ENCODE measurements at regions not wholly inside any gene's neighbourhood (a gene's known extent, or its start where the extent isn't known, plus 50 kb on each side); places are given as distances from the start of the nearest gene placed in this dataset.

DNA sequence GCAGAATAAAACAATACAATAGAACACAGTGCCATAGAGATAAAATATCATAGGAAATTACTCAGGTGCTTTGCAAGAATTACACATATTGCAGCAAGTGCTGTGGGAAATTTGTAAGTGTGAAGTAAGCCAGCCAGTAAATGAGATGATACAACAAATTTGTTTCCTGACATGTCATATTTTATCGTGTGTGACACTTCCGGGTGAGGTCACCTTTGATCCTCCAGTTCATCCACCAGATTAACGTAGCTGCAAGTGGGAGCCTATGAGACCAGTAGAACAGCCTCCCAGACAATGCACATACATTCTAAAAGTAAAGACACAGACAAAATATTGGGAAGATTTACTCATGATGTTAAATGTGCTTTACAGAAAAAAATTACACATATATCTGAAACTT is 72.2 kb downstream of the PRDM9 start:
- peaks cover 2 to 30% (median 16%) of the 10 kb centered on the region in 6 donors for H3K9me3 Mint-ChIP-seq
- H3K4me1 Mint-ChIP-seq: no peaks in the 10 kb centered on the region
- H3K27me3 Mint-ChIP-seq (ENCODE audit: low read depth in 3 of 3): no peaks in the 10 kb centered on the region
- H3K36me3 Mint-ChIP-seq: peaks cover 0 to 4% (median 0%) of the 10 kb centered on the region in 3 donors
- H3K4me3 Mint-ChIP-seq: no peak overlapping the region
- H3K27ac Mint-ChIP-seq: no peak overlapping the region
- no peak for DNase-seq

DNA sequence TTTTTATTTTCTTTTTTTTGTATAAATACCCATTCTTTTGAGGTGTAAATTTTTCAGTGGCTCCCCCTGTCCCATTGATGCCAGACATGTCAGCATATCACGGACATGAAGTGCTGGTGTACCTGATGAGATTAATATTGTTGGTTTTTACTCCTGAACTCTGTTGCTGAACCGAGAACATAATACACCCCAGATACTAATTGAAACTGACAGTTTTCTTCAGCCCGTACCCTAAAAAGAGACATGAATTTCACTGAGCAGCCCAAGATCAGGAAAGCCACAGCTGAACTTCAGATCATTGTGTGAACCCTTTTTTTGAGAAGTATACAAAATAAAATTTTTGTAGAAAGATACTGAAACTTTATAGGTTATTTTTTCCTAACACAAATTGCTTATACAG is 75.7 kb downstream of the PRDM9 start:
- Mint-ChIP-seq H3K4me1 (no peaks in the 10 kb centered on the region), H3K9me3 (peaks cover 1 to 28% (median 6%) of the 10 kb centered on the region in 6 donors), H3K4me3 (no peak overlapping the region), H3K27me3 (ENCODE audit: low read depth in 3 of 3) (no peaks in the 10 kb centered on the region), H3K36me3 (peaks cover 0 to 4% (median 0%) of the 10 kb centered on the region in 3 donors), H3K27ac (no peak overlapping the region)
- no peak for DNase-seq

DNA sequence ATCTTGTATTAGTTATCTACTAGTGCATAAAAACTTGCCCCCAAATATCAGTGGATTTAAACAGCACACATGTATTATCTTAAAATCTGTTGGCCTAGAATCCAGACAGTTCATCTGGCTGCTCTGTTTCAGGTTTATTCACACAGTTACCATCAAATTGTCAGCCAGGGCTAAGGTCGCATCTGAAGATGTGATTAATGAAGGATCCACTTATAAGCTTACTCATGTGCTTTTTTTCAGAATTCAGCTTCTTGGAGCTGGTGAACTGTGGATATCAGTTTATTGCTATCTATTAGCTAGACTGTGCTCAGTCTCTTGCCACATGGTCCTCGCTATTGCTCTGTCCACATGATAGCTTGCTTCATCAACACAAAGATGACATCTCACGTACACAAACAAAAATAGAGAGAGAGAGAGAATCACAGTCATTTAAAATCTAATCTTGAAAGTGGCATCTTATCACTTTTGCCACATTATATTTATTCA is 81.5 kb downstream of the PRDM9 start:
- Mint-ChIP-seq H3K27me3 (ENCODE audit: low read depth in 3 of 3) (no peaks in the 10 kb centered on the region), H3K36me3 (peaks cover 0 to 3% (median 0%) of the 10 kb centered on the region in 3 donors), H3K27ac (no peak overlapping the region), H3K4me3 (no peak overlapping the region), H3K9me3 (peaks cover 1 to 38% (median 20%) of the 10 kb centered on the region in 6 donors), H3K4me1 (no peaks in the 10 kb centered on the region)
- no peak for DNase-seq

DNA sequence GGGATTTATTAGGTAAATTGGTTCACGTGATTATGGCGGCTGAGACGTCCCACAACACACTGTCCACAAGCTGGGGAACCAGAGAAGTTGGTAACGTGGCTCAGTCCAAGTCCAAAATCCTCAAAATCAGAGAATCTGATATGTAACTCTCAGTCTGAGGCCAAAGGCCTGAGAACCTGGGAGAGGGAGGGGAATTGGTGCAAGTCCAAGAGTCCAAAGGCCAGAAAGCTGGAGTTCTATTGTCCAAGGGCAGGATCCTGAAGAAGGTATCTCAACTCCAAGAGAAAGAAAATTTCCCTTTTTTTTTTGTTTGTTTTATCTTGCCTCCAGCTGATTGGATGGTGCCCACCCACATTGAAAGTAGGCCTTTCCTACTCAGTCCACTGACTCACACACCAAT is 83.8 kb downstream of the PRDM9 start:
- Mint-ChIP-seq H3K27me3 (ENCODE audit: low read depth in 3 of 3) (no peaks in the 10 kb centered on the region), H3K4me3 (no peak overlapping the region), H3K4me1 (no peaks in the 10 kb centered on the region), H3K36me3 (peaks cover 0 to 3% (median 0%) of the 10 kb centered on the region in 3 donors), H3K27ac (no peak overlapping the region), H3K9me3 (peaks cover 1 to 46% (median 24%) of the 10 kb centered on the region in 6 donors)
- no peak for DNase-seq

DNA sequence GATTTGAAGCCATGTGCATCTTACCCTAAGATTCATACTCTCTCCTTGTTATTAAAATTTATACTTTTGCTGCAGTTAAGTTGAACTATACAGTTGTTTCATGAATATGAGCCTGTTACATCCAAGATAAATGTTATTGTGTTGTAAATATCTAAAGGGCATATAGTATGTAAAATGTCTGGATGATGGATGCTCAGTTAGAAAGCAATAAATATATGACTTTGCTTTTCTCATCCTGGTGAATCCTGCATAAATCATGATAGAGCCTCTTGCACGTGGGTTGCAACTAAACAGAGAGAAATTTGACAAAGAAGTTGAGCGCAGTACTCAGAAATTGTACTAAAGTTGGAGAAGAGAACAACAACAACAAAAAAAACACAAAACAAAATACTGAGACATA is 99.5 kb downstream of the PRDM9 start:
- H3K36me3 Mint-ChIP-seq: no peaks in the 10 kb centered on the region
- DNase-seq: no peak
- H3K27me3 Mint-ChIP-seq (ENCODE audit: low read depth in 3 of 3): peaks cover 0 to 2% (median 0%) of the 10 kb centered on the region in 3 donors
- H3K27ac Mint-ChIP-seq: no peak overlapping the region
- no peaks in the 10 kb centered on the region for H3K4me1 Mint-ChIP-seq
- peaks cover 10 to 64% (median 39%) of the 10 kb centered on the region in 6 donors for H3K9me3 Mint-ChIP-seq
- H3K4me3 Mint-ChIP-seq: no peak overlapping the region

DNA sequence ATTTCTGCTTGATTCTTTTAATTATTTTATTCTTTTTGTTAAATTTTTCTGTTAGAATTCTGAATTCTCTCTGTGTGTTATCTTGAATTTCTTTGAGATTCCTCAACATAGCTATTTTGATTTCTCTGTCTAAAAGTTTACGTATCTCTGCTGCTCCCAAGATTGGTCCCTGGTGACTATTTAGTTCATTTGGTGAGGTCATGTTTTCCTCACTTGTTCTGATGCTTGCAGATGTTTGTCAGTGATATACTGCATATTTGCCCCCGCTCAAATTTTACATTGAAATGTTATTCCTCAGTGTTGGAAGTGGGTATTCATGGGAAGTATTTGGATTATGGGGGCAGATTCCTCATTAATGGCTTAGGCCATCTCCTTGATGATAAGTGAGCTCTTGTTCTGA is 105.3 kb downstream of the PRDM9 start:
- H3K27ac Mint-ChIP-seq: no peak overlapping the region
- no peak for DNase-seq
- H3K27me3 Mint-ChIP-seq (ENCODE audit: low read depth in 3 of 3): peaks cover 0 to 2% (median 1%) of the 10 kb centered on the region in 3 donors
- H3K36me3 Mint-ChIP-seq: no peaks in the 10 kb centered on the region
- H3K4me3 Mint-ChIP-seq: no peak overlapping the region
- H3K9me3 Mint-ChIP-seq: peaks cover 15 to 82% (median 59%) of the 10 kb centered on the region in 6 donors
- no peaks in the 10 kb centered on the region for H3K4me1 Mint-ChIP-seq

DNA sequence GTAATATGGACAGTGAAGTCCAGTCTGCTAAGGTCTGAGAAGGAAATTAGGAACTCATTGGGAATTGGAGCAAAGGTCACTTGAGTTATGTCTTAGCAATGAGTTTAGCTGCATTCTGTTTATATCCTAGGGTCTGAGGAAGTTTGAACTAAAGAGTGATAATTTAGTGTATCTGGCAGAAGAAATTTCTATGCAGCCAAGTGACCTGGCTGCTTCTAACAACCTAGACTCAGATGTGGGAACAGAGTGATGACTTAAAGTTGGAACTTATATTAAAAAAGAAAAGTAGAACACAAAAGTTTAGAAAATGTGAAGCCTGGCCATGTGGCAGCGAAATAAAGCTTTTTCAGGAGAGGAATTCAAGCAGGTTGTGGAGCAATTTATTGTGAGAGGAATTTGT is 106.2 kb downstream of the PRDM9 start:
- Mint-ChIP-seq H3K9me3 (peaks cover 13 to 78% (median 55%) of the 10 kb centered on the region in 6 donors), H3K4me3 (no peak overlapping the region), H3K4me1 (no peaks in the 10 kb centered on the region), H3K27ac (no peak overlapping the region), H3K27me3 (ENCODE audit: low read depth in 3 of 3) (peaks cover 0 to 2% (median 1%) of the 10 kb centered on the region in 3 donors), H3K36me3 (no peaks in the 10 kb centered on the region)
- DNase-seq: no peak

DNA sequence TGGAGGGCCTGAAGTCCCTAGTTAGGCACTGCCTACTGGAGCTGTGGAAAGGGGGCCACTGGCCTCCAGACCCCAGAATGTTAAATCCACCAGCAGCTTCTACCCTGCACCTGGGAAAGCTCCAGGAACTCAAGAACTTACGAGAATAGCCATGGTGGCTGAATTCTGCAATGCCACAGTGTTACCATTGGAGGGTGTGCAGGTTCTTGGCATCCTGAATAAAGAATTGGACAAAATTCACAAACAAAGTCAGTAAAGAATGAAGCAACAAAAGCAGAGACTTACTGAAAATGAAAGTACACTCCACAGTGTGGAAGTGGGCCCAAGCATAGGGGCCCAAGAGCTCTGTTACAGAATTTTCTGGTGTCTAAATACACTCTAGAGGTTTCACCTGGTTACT is 107.0 kb downstream of the PRDM9 start:
- H3K4me3 Mint-ChIP-seq: no peak overlapping the region
- no peak overlapping the region for H3K27ac Mint-ChIP-seq
- no peaks in the 10 kb centered on the region for H3K36me3 Mint-ChIP-seq
- no peak for DNase-seq
- peaks cover 13 to 70% (median 49%) of the 10 kb centered on the region in 6 donors for H3K9me3 Mint-ChIP-seq
- peaks cover 0 to 2% (median 1%) of the 10 kb centered on the region in 3 donors for H3K27me3 Mint-ChIP-seq (ENCODE audit: low read depth in 3 of 3)
- no peaks in the 10 kb centered on the region for H3K4me1 Mint-ChIP-seq

DNA sequence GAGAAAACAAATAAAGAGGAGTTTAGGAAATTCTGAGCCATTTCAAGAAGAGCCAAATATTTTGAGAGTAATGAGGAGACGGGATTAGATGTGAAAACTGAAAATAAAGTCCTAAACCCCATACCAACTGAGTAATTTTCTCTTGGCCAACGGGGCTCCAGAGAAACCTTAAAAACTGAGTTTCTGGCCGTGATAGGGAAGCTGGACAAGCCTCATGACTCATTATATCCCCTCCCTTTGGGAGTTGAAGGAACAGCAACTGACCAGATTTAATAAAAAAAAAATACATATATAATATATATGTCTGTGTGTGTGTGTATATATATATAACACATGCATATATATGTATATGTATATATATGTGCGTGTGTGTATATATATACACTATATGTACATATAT is 119.6 kb downstream of the PRDM9 start:
- Mint-ChIP-seq H3K27me3 (ENCODE audit: low read depth in 3 of 3) (no peaks in the 10 kb centered on the region), H3K4me1 (no peaks in the 10 kb centered on the region), H3K27ac (no peak overlapping the region), H3K4me3 (no peak overlapping the region), H3K36me3 (no peaks in the 10 kb centered on the region), H3K9me3 (peaks cover 10 to 34% (median 21%) of the 10 kb centered on the region in 6 donors)
- DNase-seq: no peak

DNA sequence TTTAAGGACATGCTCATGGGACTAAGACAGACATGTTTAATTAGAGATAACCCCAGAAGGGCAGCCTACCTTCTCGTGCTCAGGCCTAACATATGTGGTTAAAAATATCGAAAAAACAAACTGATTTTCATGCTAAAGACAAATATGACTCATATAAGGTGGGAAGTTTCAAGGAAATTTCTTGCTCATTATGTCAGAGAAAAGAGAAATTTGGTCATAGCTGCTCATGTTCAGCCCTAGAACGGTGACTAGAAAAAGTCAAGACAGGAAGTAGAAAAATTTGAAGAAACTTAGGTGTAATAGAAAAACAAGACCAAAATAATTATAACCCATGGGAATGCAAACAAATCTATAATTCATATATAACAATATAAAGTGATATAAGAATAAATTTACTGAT is 120.6 kb downstream of the PRDM9 start:
- DNase-seq: no peak
- H3K4me1 Mint-ChIP-seq: no peaks in the 10 kb centered on the region
- H3K27ac Mint-ChIP-seq: no peak overlapping the region
- peaks cover 13 to 35% (median 22%) of the 10 kb centered on the region in 6 donors for H3K9me3 Mint-ChIP-seq
- H3K4me3 Mint-ChIP-seq: no peak overlapping the region
- no peaks in the 10 kb centered on the region for H3K27me3 Mint-ChIP-seq (ENCODE audit: low read depth in 3 of 3)
- no peaks in the 10 kb centered on the region for H3K36me3 Mint-ChIP-seq

DNA sequence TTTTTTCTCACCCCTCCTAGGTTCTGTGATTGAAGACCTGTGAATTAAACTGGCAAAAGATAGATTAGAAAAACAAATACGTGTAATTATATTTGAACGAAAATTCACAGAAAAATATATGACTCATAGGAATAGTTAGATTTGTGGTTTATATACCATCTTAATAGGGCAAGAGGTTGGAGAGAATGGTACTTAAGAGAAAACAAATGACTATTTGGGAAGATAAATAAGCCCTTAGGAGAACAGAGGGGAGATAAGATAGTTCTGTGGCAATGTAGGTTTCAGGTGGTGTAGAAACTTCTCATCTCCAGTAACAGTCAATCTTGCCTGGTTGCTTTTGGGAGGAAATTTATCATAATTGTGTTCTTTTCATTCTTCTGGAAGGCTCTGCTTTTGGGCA is 122.0 kb downstream of the PRDM9 start:
- no peak for DNase-seq
- Mint-ChIP-seq H3K27ac (no peak overlapping the region), H3K4me3 (no peak overlapping the region), H3K4me1 (no peaks in the 10 kb centered on the region), H3K36me3 (no peaks in the 10 kb centered on the region), H3K9me3 (peaks cover 8 to 33% (median 20%) of the 10 kb centered on the region in 6 donors), H3K27me3 (ENCODE audit: low read depth in 3 of 3) (no peaks in the 10 kb centered on the region)

DNA sequence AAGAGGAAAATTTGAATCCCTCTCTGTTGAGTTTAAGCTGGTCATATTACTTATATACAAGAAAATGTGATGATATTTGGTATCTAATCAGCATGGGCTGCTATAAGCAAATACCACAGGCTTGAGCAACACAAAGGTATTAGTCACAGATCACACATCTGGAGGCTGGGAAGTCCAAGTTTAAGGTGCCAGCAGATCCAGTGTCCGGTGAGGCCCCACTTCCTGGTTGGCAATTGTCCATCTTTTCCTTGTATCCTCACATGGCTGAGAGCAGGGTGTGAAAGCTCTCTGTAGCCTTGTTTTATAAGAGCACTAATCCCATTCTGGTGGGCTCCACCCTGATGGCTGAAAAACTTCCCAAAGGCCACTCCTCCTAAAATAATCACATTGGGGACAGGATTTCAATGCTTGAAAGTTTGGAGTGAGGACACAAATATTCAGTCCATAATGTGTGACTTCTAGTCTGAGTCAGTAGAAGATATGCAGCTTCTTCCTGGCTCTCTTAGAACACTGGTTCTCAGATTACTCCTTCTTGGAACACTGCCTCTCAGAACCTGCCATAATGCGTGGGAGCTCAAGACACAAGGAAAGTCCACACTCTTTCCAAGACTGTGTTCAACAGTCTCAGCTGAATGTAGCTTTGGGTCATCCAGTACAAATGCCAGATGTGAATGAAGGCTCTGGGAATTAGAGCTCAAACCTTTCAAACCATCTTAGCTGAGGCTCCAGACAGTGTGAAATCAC is 124.1 kb downstream of the PRDM9 start:
- H3K36me3 Mint-ChIP-seq: no peaks in the 10 kb centered on the region
- peaks cover 10 to 46% (median 28%) of the 10 kb centered on the region in 6 donors for H3K9me3 Mint-ChIP-seq
- peaks cover 0 to 2% (median 0%) of the 10 kb centered on the region in 3 donors for H3K27me3 Mint-ChIP-seq (ENCODE audit: low read depth in 3 of 3)
- H3K4me3 Mint-ChIP-seq: no peak overlapping the region
- H3K27ac Mint-ChIP-seq: no peak overlapping the region
- H3K4me1 Mint-ChIP-seq: no peaks in the 10 kb centered on the region
- no peak for DNase-seq

DNA sequence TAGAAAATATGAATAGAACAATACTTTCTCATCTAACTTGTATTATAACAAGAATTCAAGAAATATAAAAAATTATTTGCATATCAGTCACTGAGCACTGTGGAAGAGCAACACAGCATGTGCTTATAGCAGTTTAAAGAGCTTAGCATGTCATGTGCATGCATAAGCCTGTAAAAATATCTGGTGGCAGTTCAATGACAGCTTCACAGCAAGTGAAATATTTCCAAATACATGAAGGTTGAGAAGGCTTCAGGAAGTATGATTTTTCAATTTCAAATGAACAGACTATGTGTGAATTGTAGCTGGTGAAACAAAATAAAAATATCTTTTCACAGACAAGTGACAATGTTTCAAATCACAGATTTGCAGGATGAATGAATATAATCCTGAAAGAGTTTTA is 128.5 kb downstream of the PRDM9 start:
- no peaks in the 10 kb centered on the region for H3K4me1 Mint-ChIP-seq

DNA sequence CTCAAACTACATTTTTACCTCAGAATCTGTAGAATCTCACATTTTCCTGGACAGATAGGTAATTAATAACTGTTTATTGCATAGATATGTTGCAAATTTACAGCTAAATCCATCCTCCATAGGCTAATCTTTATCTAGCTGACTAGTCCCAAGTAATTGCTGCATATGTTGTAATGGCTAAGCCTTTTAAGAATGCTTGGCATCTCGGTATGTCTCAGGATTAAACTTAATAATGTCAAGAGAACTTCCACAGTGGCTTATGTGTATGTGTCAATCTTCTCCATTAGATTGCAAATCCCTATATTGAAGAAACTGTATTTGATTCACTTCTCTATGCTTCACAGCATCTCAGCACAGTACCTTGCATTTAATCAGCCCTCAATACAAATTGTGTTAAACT is 131.9 kb downstream of the PRDM9 start:
- DNase-seq: no peak
- Mint-ChIP-seq H3K4me1 (no peaks in the 10 kb centered on the region), H3K27ac (no peak overlapping the region), H3K9me3 (peaks cover 14 to 68% (median 33%) of the 10 kb centered on the region in 6 donors), H3K4me3 (no peak overlapping the region), H3K36me3 (no peaks in the 10 kb centered on the region), H3K27me3 (ENCODE audit: low read depth in 3 of 3) (peaks cover 0 to 2% (median 2%) of the 10 kb centered on the region in 3 donors)

More for the DNA sequence above, 128.5 kb downstream of the PRDM9 start:
- Mint-ChIP-seq H3K36me3 (no peaks in the 10 kb centered on the region), H3K9me3 (peaks cover 10 to 56% (median 26%) of the 10 kb centered on the region in 6 donors), H3K4me3 (no peak overlapping the region), H3K27me3 (ENCODE audit: low read depth in 3 of 3) (peaks cover 0 to 2% (median 2%) of the 10 kb centered on the region in 3 donors), H3K27ac (no peak overlapping the region)
- DNase-seq: no peak

Measured in immature natural killer cell (primary cell).